ENCODE measurements at regions not wholly inside any gene's neighbourhood (a gene's known extent, or its start where the extent isn't known, plus 50 kb on each side); places are given as distances from the start of the nearest gene placed in this dataset.

GRCh38 chr1:194292966-194293365 lies 1106.6 kb upstream of the B3GALT2 start:
- no peaks in the 10 kb centered on the region for H3K79me2 ChIP-seq (ENCODE audit: low read length)
- no peak overlapping the region for H3K4me2 ChIP-seq (ENCODE audit: low read depth, low read length, poor library complexity, severe bottlenecking)
- no peaks in the 10 kb centered on the region for H3K36me3 ChIP-seq (ENCODE audit: insufficient read depth, low read length)
- no peaks in the 10 kb centered on the region for H4K20me1 ChIP-seq (ENCODE audit: insufficient read depth, low read depth, low read length)
- no peak overlapping the region for H2AFZ ChIP-seq (ENCODE audit: low read length)
- H3K9ac ChIP-seq (ENCODE audit: low read length): no peak overlapping the region
- peaks cover 59% of the 10 kb centered on the region for H3K4me1 ChIP-seq (ENCODE audit: low read length)
- no peak overlapping the region for H3K4me3 ChIP-seq (ENCODE audit: low read length)
- H3K27me3 ChIP-seq (ENCODE audit: low read length): no peaks in the 10 kb centered on the region
- no peak for DNase-seq
- H3K9me3 ChIP-seq (ENCODE audit: low read length): no peaks in the 10 kb centered on the region
- H3K27ac ChIP-seq (ENCODE audit: low read length): no peak overlapping the region
- H3K9me2 ChIP-seq (replicated peaks; ENCODE audit: insufficient read depth, low read length): no peaks in the 10 kb centered on the region

DNA sequence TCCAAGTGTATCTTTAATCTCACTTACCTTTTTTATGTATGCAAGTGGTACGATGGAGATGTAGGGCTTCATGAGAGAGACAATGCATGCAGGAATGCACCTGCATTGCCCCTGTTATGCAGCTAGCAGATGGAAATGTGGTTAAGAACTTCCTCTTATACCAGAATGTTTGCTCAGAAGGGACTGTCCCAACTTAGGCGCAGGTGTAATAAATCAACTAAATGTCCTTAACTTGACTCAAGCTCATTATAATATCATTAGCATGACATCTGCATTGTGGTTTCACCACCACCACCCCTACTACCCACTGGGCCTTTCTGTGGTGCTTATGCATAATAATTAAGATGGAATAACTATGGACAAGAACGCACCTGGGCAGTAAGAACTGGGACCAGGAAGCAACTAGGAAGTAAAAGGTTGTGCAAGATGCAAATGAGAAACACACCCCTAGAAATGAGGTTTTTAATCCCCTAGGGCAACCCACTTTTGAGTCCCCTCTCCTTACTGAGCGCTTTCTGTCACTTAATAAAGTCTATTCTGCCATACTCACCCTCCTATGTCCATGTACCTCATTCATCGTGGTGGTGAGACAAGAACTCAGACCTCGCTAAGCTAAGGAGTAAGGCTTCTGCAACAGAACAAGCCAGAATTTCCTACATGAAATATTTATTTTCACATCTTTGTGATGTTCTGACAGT lies 1103.3 kb upstream of the B3GALT2 start:
- H3K27me3 ChIP-seq (ENCODE audit: low read length): no peaks in the 10 kb centered on the region
- H3K4me1 ChIP-seq (ENCODE audit: low read length): peaks cover 58% of the 10 kb centered on the region
- no peaks in the 10 kb centered on the region for H4K20me1 ChIP-seq (ENCODE audit: insufficient read depth, low read depth, low read length)
- no peaks in the 10 kb centered on the region for H3K9me3 ChIP-seq (ENCODE audit: low read length)
- H3K9ac ChIP-seq (ENCODE audit: low read length): no peak overlapping the region
- H3K36me3 ChIP-seq (ENCODE audit: insufficient read depth, low read length): no peaks in the 10 kb centered on the region
- peak overlapping the region; percentile 69 for H3K4me2 ChIP-seq (ENCODE audit: low read depth, low read length, poor library complexity, severe bottlenecking)
- 0 out of 2 replicates have a peak, but pooled peaks cover 5% of the 10 kb centered on the region for H3K9me2 ChIP-seq (replicated peaks; ENCODE audit: insufficient read depth, low read length)
- DNase-seq: peak; percentile 94
- peak overlapping the region; percentile 83 for H3K27ac ChIP-seq (ENCODE audit: low read length)
- no peaks in the 10 kb centered on the region for H3K79me2 ChIP-seq (ENCODE audit: low read length)
- 0 out of 2 replicates have a peak overlapping the region, but pooled peaks have one; percentile 8 for H3K4me3 ChIP-seq (ENCODE audit: low read length)
- no peak overlapping the region for H2AFZ ChIP-seq (ENCODE audit: low read length)

GRCh38 chr1:194288238-194288637 lies 1101.8 kb upstream of the B3GALT2 start:
- DNase-seq: peak; percentile 43
- Histone ChIP-seq H2AFZ (ENCODE audit: low read length) (no peak overlapping the region), H3K9me2 (replicated peaks; ENCODE audit: insufficient read depth, low read length) (0 out of 2 replicates have a peak, but pooled peaks cover 5% of the 10 kb centered on the region), H4K20me1 (ENCODE audit: insufficient read depth, low read depth, low read length) (no peaks in the 10 kb centered on the region), H3K27ac (ENCODE audit: low read length) (peak overlapping the region; percentile 83), H3K9ac (ENCODE audit: low read length) (no peak overlapping the region), H3K4me2 (ENCODE audit: low read depth, low read length, poor library complexity, severe bottlenecking) (peak overlapping the region; percentile 69), H3K4me1 (ENCODE audit: low read length) (peaks cover 55% of the 10 kb centered on the region), H3K27me3 (ENCODE audit: low read length) (no peaks in the 10 kb centered on the region), H3K36me3 (ENCODE audit: insufficient read depth, low read length) (no peaks in the 10 kb centered on the region), H3K79me2 (ENCODE audit: low read length) (no peaks in the 10 kb centered on the region), H3K4me3 (ENCODE audit: low read length) (no peak overlapping the region), H3K9me3 (ENCODE audit: low read length) (no peaks in the 10 kb centered on the region)

DNA sequence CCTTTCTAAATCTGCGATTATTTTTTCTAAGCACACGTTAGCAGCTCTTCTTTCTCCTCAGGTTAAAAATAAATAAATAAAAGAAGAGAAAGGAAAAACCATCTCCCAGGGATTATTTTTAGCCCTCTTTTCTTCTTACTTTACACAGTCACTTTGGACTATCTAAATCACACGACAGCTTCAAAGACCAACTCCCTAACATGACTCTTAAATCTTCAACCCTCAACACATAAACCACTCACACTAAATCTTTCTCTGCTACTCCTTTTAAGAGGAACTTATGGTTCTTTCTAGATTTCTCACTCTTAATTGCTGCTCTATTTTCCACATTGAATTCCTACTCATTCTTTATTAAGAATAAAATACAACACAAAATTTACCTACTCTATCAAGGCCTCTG lies 1095.0 kb upstream of the B3GALT2 start:
- Histone ChIP-seq H2AFZ (ENCODE audit: low read length) (no peak overlapping the region), H3K9ac (ENCODE audit: low read length) (no peak overlapping the region), H3K9me2 (replicated peaks; ENCODE audit: insufficient read depth, low read length) (no peaks in the 10 kb centered on the region), H3K4me2 (ENCODE audit: low read depth, low read length, poor library complexity, severe bottlenecking) (no peak overlapping the region), H3K9me3 (ENCODE audit: low read length) (no peaks in the 10 kb centered on the region), H3K27ac (ENCODE audit: low read length) (no peak overlapping the region), H3K79me2 (ENCODE audit: low read length) (no peaks in the 10 kb centered on the region), H3K4me1 (ENCODE audit: low read length) (peaks cover 23% of the 10 kb centered on the region), H3K4me3 (ENCODE audit: low read length) (no peak overlapping the region), H3K36me3 (ENCODE audit: insufficient read depth, low read length) (no peaks in the 10 kb centered on the region), H4K20me1 (ENCODE audit: insufficient read depth, low read depth, low read length) (no peaks in the 10 kb centered on the region), H3K27me3 (ENCODE audit: low read length) (no peaks in the 10 kb centered on the region)
- DNase-seq: no peak

GRCh38 chr1:194280463-194280862 lies 1094.0 kb upstream of the B3GALT2 start:
- no peaks in the 10 kb centered on the region for H3K27me3 ChIP-seq (ENCODE audit: low read length)
- H3K36me3 ChIP-seq (ENCODE audit: insufficient read depth, low read length): no peaks in the 10 kb centered on the region
- H3K9me2 ChIP-seq (replicated peaks; ENCODE audit: insufficient read depth, low read length): no peaks in the 10 kb centered on the region
- no peak overlapping the region for H3K27ac ChIP-seq (ENCODE audit: low read length)
- no peak overlapping the region for H3K9ac ChIP-seq (ENCODE audit: low read length)
- H3K79me2 ChIP-seq (ENCODE audit: low read length): no peaks in the 10 kb centered on the region
- no peak for DNase-seq
- H3K9me3 ChIP-seq (ENCODE audit: low read length): no peaks in the 10 kb centered on the region
- no peak overlapping the region for H3K4me3 ChIP-seq (ENCODE audit: low read length)
- H3K4me1 ChIP-seq (ENCODE audit: low read length): peaks cover 23% of the 10 kb centered on the region
- H2AFZ ChIP-seq (ENCODE audit: low read length): no peak overlapping the region
- H4K20me1 ChIP-seq (ENCODE audit: insufficient read depth, low read depth, low read length): no peaks in the 10 kb centered on the region
- H3K4me2 ChIP-seq (ENCODE audit: low read depth, low read length, poor library complexity, severe bottlenecking): no peak overlapping the region

DNA sequence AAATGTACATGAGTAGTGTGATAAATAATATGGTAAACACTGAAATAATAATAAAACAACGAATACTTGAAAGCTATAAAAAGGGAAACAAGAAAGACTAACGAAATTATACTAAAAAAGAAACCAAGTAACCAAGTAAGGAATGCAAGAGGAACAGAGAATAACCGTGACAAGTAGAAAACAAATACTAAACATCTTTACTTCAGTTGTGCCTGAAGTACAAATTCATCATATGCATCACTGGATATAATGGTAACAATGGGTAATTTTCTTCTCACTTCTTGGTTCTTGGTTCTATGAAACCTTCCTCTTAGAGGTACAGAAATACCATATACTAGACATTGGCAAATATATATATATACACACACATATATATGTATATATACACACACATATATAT lies 1093.6 kb upstream of the B3GALT2 start:
- Histone ChIP-seq H3K4me3 (ENCODE audit: low read length) (no peak overlapping the region), H3K9me3 (ENCODE audit: low read length) (no peaks in the 10 kb centered on the region), H2AFZ (ENCODE audit: low read length) (no peak overlapping the region), H3K9me2 (replicated peaks; ENCODE audit: insufficient read depth, low read length) (no peaks in the 10 kb centered on the region), H3K36me3 (ENCODE audit: insufficient read depth, low read length) (no peaks in the 10 kb centered on the region), H3K9ac (ENCODE audit: low read length) (no peak overlapping the region), H3K27ac (ENCODE audit: low read length) (no peak overlapping the region), H4K20me1 (ENCODE audit: insufficient read depth, low read depth, low read length) (no peaks in the 10 kb centered on the region), H3K79me2 (ENCODE audit: low read length) (no peaks in the 10 kb centered on the region), H3K4me1 (ENCODE audit: low read length) (peaks cover 23% of the 10 kb centered on the region), H3K27me3 (ENCODE audit: low read length) (no peaks in the 10 kb centered on the region), H3K4me2 (ENCODE audit: low read depth, low read length, poor library complexity, severe bottlenecking) (no peak overlapping the region)
- no peak for DNase-seq

DNA sequence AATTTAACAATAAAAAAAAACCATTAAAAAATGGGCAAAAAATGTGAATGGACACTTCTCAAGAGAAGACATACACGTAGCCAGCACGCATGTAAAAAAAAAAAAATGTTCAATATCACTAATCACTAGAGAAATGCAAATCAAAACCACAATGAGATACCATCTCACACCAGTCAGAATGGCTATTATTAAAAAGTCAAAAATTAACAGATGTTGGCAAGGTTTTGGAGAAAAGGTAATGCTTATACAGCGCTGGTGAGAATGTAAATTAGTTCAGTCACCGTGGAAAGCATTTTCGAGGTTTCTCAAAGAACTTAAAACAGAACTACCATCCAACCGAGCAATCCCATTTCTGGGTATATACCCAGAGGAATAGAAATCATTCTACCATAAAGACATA lies 1091.5 kb upstream of the B3GALT2 start:
- Histone ChIP-seq H3K9me2 (replicated peaks; ENCODE audit: insufficient read depth, low read length) (no peaks in the 10 kb centered on the region), H3K9me3 (ENCODE audit: low read length) (no peaks in the 10 kb centered on the region), H3K4me2 (ENCODE audit: low read depth, low read length, poor library complexity, severe bottlenecking) (peak overlapping the region; percentile 53), H4K20me1 (ENCODE audit: insufficient read depth, low read depth, low read length) (no peaks in the 10 kb centered on the region), H3K27ac (ENCODE audit: low read length) (0 out of 2 replicates have a peak overlapping the region, but pooled peaks have one; percentile 26), H3K36me3 (ENCODE audit: insufficient read depth, low read length) (no peaks in the 10 kb centered on the region), H2AFZ (ENCODE audit: low read length) (no peak overlapping the region), H3K4me1 (ENCODE audit: low read length) (peaks cover 28% of the 10 kb centered on the region), H3K79me2 (ENCODE audit: low read length) (no peaks in the 10 kb centered on the region), H3K9ac (ENCODE audit: low read length) (no peak overlapping the region), H3K4me3 (ENCODE audit: low read length) (no peak overlapping the region), H3K27me3 (ENCODE audit: low read length) (no peaks in the 10 kb centered on the region)
- DNase-seq: peak; percentile 84

- no peak for DNase-seq
- no peak overlapping the region for H3K4me3 ChIP-seq (ENCODE audit: low read length)
- H3K4me2 ChIP-seq (ENCODE audit: low read depth, low read length, poor library complexity, severe bottlenecking): no peak overlapping the region
- H3K79me2 ChIP-seq (ENCODE audit: low read length): no peaks in the 10 kb centered on the region
- H3K27ac ChIP-seq (ENCODE audit: low read length): no peak overlapping the region
- no peaks in the 10 kb centered on the region for H3K36me3 ChIP-seq (ENCODE audit: insufficient read depth, low read length)
- H3K9ac ChIP-seq (ENCODE audit: low read length): no peak overlapping the region
- H3K4me1 ChIP-seq (ENCODE audit: low read length): peaks cover 25% of the 10 kb centered on the region
- no peaks in the 10 kb centered on the region for H3K9me2 ChIP-seq (replicated peaks; ENCODE audit: insufficient read depth, low read length)
- H3K9me3 ChIP-seq (ENCODE audit: low read length): no peaks in the 10 kb centered on the region
- no peaks in the 10 kb centered on the region for H3K27me3 ChIP-seq (ENCODE audit: low read length)
- H2AFZ ChIP-seq (ENCODE audit: low read length): no peak overlapping the region
- no peaks in the 10 kb centered on the region for H4K20me1 ChIP-seq (ENCODE audit: insufficient read depth, low read depth, low read length)
Observed at GRCh38 chr1:194273660-194274059, 1087.2 kb upstream of the B3GALT2 start.

Measured in Karpas-422 (cell line).